Stimulated activated CD4-positive, alpha-beta T cell treated with anti-CD3 and anti-CD28 coated beads, Interleukin-4, amount 100 ng/mL, for 4 hours (primary cell): ENCODE measurements at regions not wholly inside any gene's neighbourhood (a gene's known extent, or its start where the extent isn't known, plus 50 kb on each side); places are given as distances from the start of the nearest gene placed in this dataset.

Experiments used
- DNase-seq, 2 experiments: peaks; one replicate each; pipeline ENCODE4 v3.0.0-alpha.2; 2020

DNA sequence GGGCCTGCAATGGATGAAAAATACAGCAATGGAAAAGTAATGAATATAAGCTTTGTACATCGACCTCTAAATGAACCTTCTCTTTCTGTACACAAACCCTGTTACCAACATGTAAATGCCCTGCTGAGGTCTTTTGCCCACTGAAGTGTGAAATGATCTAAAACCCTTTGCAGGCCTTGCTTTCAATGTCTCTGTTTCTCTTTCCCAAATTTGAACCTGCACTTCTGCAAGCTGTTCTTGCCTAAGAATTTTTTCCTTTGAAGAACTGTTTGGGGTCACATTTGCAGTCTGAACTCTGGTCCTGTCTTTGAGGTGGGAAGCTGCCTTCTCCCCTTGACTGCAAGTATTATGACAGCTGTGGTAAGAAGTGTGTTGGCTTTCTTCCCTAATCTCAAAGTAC, 1237.1 kb downstream of the FAM181B start:
- DNase-seq: no peak

DNA sequence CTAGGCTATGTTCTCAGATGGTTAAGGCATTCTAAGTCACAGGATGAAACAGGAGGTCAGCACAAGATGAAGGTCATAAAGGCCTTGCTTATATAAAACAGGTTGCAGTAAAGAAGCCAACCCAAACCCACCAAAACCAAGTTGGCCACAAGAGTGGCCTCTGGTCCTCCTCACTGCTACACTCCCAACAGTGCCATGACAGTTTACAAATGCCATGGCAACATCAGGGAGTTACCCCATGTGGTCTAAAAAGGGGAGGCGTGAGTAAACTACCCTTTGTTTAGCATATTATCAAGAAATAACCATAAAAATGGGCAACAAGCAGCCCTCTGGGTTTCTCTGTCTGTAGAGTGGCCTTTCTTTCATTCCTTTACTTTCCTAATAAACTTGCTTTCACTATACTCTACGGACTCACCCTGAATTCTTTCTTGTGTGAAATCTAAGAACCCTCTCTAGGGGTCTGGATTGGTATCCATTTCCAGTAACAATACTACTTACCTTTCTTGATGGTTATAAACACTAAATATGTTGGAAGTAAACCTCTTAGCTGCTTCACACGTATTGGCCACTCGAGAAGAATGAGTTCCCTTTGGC, 1237.9 kb downstream of the FAM181B start:
- no peak for DNase-seq

DNA sequence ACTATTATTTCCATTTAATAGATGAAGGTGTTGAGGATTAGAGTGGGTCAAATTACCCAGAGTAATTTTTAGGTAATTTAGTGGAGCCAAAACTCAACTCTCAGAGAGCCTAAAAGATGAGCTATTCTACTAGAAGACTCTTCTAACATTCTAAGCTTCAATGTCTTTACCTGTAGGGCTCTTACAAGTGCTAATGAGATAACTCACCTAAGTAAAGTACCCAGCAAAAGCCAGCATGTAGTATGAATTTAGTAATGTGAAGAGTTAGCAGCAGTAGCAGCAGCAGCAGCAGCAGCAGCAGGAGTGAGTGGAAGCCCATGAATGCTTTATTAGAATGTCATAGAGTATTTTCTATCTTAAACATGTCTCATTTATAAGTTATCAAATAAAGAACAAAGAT, 1239.2 kb downstream of the FAM181B start:
- DNase-seq: no peak

DNA sequence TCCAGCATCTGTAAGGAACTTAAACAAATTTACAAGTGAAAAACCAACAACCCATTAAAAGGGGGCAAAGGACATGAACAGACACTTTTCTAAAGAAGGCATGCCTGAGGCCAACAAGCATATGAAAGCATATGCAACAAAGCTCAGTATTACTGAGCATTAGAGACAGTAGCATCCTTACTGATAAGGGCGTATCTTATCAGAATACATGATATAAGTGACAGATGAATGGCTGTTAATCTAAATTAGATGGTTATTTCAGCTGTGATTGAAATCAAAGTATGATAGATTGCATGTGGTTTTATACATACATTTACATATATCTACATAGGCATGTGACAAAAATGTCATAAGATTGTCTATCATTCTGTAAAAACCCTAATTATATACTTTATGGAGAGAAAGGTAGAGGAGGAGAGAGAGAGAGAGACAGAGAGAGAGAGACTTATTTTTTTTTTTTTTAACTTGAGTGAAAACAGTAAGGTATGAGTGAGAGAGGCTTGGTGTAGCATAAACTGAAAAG, 1240.7 kb downstream of the FAM181B start:
- no peak for DNase-seq

DNA sequence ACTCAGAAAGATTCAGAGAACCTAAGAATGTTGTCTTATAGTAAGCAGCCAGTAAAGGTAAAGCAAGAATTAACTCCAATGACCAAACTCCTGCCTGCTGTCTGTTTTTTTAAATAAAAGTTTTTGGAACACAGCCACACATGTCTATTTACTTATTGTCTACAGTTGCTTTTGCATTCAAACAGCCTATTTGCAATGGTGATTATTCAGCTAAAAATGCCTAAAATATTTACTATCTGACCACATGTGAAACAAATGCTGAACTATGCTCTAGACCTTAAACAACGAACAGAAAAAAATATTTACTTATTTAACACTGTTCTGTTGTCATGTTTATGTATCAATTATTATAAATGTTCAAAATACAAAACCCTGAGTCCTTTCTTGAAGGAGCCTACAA, 1246.6 kb downstream of the FAM181B start:
- DNase-seq: no peak

DNA sequence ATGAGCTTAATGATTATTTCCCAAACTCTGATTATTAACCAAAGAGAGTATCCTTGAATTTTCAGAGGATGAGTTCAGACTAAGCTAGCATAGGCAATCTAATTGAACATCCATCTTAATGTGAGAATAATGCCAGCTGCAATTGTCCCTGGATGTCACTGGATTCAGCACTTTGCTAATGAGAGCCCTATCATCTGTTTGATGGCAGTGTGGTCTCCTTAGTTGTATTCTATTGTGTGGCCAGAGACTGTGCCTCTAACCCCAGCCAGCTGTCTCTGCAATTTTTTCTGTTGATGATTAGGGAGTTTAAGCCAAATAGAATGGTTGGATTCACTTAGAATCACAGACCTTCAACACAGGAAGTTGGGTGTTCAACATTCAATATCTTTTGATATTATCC, 1249.5 kb downstream of the FAM181B start:
- DNase-seq: no peak

DNA sequence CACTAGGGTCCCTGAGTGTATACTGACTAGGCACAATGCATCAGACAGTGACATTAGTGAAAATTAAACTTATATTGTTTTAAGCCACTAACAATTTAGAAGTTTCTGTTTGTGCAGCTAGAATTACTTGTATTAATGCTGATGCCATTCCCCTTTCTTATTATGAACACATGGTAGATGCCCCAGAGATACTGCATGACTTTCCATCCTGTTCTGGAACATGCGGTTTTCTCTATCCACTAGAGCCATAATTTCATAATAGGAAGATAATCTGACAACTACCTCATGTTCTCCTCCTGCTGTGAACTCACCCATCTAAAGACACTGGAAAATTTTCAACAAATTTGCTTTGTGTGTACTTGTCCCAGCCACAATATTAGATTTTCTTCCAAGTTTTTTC, 1256.4 kb downstream of the FAM181B start:
- no peak for DNase-seq

DNA sequence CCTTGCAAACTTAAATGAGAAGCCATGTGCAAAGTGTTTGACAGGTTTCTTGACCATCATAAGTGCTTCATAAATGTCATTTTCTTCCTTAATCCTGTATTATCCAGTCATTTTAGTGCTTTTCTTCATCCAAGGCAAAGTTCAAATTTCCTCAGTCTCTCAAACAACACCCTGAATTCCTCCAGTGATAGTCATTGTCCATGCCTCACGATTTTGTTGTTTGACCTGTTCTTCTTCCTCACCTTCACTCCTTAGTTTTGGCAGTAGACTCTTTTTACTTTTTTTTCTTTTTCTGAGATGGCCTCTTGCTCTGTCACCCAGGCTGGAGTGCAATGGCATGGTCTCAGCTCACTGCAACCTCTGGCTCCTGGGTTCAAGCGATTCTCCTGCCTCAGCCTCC, 1257.3 kb downstream of the FAM181B start:
- no peak for DNase-seq

DNA sequence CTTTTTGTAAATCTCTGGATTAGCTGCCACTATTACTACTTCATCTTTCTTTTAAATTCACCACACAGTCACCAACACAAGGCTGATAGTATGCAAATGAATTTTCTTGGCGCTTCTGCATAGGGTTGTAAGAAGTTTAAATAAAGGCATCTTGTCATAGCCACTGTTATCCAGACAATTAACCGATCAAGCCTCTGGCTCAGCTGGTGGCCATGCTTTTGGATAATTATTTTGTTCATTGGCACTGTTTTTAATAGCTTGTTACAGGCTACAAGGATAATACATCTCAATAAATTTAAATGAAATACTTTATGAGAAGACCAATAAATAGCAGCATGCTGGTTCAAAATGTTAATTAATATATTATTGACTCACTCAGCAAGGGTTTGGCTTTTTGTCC, 1261.0 kb downstream of the FAM181B start:
- DNase-seq: no peak

DNA sequence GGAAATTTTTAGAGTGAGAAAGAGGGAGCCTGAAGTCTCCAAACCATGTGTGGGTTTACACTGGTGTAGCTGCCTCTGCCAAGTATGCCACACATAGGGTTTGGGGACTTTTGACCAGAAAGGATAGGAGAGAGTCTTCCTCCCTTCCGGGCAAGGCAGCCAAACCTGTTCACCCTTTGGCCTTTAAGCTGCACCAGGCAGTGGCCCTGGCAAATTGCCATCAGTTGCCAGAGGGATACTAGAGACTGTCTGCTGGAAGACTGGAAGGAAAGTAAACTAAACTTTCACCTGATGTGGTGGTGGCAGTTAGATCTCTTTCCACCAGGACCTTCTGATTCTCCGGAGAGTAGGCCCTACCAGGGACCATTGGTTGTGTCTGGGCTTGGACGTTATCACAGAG, 1263.2 kb downstream of the FAM181B start:
- DNase-seq: no peak

DNA sequence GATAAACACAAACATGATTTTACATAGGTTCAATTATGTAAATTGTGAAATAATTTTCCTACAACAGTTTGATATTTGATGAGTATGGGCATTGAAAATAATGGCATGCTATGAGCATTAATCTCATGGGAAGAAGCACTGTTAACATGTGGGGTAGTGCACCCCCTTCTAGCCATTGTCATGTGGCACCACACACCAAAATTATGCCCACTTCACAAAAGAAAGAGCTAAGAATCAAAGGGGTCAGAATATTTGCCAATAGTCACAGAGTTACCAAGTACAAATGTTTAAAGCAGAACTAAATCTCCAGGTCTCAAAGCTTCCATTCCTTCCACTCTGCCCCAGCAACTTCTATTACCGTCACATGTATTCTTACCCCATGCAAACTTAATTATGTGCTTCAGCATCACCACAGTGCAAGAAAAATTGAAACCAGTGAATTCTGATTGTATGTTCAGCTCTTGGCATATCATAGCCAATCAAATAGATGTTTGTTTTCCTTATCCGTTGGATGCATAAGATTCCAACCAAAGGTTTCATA, 1273.8 kb downstream of the FAM181B start:
- no peak for DNase-seq

DNA sequence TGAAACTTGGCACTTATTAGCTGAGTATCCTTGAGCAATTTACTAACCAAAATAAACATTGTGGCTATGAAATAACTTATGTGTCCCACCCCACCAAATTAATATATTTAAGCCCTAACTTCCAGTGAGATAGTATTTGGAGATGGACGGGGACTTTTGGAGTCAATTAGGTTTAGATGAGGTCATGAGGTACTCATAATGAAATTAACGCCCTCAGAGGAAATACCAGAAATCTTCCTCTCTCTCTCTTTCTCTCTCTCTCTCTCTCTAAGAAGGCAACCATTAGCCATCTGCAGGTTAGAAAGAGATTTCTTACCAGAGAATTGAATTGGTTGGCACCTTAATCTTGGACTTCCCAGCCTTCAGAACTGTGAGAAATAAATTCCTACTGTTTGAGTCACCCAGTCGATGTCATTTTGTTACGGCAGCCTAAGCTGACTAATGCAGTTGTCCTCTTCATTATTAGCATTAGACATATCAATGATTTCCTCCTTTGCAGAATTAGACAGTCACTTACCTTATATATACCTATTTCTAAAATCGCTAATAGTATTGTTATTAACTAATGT, 1284.0 kb downstream of the FAM181B start:
- DNase-seq: no peak

DNA sequence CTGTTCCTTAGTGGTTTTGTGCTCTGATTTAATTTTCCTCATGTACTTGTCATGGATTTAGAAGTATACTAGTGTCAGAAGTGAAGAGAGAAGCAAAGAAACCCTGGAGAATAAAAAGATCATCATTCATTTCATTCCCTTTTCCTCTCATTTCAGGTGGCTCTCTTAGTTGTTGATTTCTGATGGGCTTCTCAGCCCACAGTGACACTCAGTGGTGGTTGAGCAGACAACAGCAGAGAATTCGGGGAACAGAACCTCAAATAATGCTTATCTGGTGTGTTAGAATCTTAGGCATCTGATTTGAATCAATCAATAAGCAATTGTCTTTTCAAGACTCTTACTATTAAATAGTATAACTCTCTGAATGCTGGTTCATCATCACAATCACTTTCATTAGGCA, 1289.4 kb downstream of the FAM181B start:
- DNase-seq: no peak

DNA sequence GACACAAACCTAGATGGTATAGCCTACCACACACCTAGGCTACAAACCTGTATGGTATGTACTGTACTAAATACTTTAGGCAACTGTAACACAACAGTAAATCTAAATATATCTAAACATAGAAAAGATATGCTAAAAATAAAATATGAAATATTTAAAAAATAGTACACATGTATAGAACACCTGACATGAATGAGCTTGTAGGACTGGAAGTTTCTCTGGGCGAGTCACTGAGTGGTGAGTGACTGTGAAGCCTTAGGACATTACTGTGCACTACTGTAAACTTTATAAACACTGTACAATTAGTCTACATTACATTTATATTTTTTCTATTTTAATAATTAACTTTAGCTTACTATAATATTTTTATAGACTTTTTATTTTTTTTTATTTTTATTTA, 1301.3 kb downstream of the FAM181B start:
- DNase-seq: no peak

DNA sequence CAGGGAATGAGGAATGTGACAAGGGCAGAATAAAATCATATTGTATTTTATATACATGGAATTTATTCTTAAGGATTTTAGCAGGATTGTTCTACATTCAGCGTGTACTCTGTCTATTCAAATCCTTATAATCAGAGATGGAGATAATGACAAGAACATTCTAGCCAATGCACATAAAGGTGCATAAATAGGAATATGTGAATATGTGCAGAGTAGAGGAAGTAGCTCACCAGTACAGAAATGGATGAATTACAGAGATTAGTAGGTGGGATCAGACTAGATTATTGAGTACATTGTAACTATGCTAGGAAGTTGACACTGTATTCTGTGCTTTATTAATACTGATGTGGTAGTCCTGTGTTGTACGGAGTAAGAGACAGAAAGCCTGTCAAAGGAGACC, 1308.8 kb downstream of the FAM181B start:
- no peak for DNase-seq

DNA sequence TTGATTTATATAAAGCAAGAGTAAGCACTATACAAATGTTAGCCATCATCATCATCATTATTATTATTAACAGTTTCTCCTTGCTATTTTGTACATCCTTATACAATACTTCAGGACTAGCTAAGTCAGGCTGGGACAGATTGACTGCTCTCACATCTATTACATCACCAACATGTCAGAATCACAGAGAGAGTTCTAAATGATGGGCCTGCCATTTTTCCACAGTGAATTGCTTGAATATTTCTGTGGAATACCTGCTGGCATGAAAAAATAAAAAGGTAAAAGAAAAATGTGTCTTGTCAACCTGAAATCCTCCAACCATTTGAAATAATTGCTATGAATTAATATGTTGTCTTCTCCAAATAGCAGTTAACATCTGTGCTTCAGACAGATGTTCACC, 1311.3 kb downstream of the FAM181B start:
- no peak for DNase-seq

DNA sequence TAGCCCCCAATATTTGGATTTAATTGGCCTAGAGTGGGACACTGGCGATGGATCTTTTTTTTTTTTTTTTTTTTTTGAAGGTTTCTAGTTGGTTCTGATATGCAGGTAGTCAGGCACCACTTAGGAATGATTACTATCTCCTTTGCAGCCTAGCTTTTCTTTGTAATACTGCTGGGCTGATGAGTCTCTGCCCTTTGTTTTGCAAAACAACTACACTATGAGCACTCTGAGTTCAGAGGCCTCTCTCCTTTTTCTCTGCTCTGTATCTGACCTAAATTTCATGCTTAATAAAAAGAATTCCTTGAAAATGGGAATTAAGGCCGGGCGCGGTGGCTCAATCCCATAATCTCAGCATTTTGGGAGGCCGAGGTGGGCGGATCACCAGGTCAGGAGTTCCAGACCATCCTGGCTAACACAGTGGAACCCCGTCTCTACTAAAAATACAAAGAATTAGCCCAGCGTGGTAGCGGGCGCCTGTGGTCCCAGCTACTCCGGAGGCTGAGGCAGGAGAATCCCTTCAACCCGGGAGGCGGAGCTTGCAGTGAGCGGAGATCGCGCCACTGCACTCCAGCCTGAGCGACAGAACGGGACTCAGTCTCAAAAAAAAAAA, 1312.3 kb downstream of the FAM181B start:
- no peak for DNase-seq

DNA sequence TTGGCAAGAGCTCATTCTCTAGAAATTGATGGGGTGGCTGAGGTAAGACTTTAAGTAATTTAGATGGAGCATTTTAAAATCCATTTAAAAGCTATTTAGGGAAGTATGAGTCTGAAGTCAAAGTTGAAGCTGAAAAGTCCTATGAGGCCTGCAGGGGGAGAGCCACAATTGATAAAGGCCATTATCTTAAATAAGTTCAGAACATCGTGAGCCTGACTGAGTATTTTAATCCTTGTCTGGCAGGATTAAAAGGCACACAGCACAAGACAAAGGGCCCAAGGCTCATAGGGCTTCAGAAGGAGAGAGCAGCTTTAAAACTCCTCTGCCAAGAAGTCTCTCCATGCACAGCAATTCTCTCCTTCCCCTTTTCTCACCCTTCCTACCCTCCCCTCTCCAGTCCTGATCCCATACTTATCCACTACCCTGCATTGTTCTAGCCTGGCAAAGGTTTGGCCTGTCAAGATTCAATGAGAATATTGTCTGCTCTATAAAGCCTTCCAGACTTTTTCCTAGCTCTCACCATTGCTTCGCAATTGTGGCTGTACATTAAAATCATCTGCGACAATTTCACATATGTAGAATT, 1312.9 kb downstream of the FAM181B start:
- no peak for DNase-seq

DNA sequence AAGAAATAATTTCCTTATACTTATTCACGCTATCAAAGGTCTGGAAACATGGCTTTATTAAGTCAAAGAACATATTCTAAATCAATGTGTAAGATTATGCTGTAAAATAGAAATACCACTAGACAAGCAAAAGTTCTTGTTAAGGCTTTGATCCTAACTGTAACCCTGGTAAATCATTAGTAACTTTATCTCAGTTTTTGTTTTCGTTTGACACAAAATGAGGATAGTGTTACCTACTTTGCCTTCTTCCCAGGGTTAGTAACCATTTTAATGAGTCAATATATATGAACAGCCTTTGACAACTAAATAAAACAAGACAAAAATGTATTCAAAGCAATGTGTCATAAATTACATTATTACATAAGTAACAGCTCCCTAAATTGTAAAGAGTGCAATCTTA, 1336.3 kb downstream of the FAM181B start:
- no peak for DNase-seq

DNA sequence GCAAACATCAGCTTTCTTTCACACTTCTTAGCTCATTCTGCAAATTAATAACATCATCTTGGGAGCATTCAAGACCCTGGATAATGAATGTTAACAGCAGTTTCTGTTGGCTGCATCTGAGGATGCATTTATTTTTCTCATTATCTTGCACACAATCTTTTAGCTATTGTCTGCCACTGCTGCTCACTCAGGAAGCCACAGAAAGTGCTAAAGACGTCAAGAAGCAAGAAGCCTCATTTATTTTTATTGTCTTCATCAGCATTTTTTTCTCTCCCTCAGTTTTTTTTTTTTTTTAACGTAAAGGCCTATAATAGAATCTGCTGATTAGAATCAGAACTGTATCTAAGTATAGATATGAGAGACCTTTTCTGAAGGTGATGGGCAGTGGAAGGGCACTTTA, 1339.4 kb downstream of the FAM181B start:
- no peak for DNase-seq

DNA sequence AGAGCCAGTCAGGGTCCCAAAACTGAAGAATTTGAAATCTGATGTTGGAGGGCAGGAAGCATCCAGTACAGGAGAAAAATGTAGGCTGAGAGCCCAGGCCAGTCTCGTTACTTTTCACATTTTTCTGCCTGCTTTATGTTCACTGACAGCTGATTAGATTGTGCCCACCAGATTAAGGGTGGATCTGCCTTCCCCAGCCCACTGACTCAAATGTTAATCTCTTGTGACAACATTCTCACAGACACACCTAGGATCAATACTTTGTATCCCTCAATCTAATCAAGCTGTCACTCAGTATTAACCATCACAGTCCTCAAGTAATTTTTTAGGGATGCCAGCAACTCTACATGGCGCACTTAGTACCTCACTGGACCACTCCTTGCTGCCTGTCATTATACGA, 1345.3 kb downstream of the FAM181B start:
- no peak for DNase-seq

DNA sequence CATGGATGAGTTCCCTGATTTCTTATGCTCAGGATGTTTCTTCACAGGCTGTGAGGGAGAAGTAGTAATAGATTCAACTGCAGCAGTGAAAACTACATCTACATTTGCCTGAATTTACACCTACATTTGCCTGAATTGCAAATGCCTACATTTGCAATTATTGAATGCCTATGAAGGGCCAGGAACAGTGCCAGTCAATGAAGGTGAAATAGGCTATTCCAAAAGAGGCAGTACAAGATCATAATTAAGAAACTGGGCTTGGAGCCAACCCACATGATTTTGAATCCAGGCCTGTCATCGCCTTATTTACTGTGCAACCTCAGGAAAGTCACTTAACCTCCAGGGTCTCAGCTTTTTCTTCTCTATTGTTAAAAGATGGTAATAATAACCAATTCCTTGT, 1353.3 kb downstream of the FAM181B start:
- DNase-seq: no peak

DNA sequence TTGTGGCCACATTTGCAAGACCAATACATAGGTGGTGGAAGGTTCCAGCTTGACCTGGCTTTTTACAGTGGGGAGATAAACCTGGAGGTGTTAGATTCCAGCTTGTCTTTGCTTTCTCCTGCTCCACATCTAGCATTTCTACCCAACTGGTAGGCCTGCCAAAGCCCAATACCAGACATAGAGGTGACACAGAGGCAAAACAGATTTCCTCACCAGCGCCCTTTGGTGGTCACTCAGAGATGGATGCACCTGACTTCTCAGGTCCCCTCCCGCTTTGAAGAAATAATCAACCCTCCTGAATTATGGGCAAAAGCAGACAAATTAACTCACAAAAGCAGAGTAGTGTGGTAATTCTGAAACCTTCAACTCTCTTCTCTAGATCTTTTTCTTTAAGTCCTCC, 1356.2 kb downstream of the FAM181B start:
- no peak for DNase-seq

DNA sequence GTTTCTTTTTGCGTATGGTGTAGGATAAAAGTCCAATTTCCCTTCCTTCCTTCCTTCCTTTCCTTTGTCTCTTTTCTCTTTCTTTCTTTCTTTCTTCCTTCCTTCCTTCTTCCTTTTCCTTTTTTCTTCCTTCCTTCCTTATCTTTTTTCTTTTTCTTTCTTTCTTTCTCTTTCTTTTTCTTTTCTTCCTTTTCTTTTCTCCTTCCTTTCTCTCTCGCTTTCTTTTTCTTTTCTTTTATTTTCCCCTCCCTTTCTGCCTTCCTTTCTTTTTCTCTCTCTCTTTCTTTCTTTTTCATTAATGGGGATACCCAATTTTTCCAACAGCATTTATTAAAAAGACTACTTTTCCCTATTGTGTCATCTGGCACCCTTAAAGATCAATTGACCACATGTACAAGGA, 1359.7 kb downstream of the FAM181B start:
- DNase-seq: no peak
